ENCODE measurements at regions not wholly inside any gene's neighbourhood (a gene's known extent, or its start where the extent isn't known, plus 50 kb on each side); places are given as distances from the start of the nearest gene placed in this dataset.

DNA sequence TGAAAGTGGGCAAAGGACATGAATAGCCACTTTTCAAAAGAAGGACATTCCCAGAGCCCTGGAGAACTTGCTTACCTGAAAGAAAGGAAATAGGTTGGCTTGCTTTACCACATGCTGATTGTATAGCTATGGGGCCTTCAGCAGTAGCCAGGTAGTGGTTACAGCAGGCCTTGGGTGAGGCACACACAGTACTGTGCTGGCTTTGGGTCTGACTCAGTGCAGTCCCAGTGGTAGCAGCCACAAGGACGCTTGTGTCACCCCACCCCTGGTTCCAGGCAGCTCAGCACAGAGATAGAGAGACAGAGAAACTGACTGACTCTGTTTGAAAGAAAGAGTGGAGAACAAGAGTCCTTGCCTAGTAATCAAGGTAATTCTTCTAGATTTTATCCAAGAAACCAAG is 201.0 kb upstream of the EYS start:
- TF ChIP-seq, protein P1, sequence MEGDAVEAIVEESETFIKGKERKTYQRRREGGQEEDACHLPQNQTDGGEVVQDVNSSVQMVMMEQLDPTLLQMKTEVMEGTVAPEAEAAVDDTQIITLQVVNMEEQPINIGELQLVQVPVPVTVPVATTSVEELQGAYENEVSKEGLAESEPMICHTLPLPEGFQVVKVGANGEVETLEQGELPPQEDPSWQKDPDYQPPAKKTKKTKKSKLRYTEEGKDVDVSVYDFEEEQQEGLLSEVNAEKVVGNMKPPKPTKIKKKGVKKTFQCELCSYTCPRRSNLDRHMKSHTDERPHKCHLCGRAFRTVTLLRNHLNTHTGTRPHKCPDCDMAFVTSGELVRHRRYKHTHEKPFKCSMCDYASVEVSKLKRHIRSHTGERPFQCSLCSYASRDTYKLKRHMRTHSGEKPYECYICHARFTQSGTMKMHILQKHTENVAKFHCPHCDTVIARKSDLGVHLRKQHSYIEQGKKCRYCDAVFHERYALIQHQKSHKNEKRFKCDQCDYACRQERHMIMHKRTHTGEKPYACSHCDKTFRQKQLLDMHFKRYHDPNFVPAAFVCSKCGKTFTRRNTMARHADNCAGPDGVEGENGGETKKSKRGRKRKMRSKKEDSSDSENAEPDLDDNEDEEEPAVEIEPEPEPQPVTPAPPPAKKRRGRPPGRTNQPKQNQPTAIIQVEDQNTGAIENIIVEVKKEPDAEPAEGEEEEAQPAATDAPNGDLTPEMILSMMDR (conservative IDR thresholded peaks at IDR 0.05; ENCODE audit: control insufficient read depth, insufficient read depth, low read depth, low read length): no peak
- H3K4me3 ChIP-seq (ENCODE audit: control insufficient read depth, low read depth, low read length): no peak overlapping the region
- DNase-seq (ENCODE audit: low read depth): no peak

DNA sequence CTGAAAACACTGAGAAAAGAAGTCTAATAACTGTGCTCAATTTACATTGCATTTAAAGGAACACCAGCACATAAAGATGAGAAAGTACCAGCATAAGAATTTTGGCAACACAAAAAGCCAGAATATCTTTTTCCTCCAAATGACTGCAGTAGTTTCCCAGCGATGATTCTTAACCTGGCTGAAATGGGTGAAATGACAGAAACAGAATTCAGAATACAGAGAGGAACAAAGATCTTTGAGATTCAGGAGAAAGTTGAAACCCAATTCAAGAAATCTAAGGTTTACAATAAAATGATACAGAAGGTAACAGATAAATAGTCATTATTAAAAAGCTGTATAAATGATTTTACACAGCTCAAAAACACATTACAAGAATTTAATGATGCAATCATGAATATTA is 197.0 kb upstream of the EYS start:
- no peak overlapping the region for H3K4me3 ChIP-seq (ENCODE audit: control insufficient read depth, low read depth, low read length)
- DNase-seq (ENCODE audit: low read depth): no peak
- TF ChIP-seq, protein P1 (conservative IDR thresholded peaks at IDR 0.05; ENCODE audit: control insufficient read depth, insufficient read depth, low read depth, low read length): no peak

DNA sequence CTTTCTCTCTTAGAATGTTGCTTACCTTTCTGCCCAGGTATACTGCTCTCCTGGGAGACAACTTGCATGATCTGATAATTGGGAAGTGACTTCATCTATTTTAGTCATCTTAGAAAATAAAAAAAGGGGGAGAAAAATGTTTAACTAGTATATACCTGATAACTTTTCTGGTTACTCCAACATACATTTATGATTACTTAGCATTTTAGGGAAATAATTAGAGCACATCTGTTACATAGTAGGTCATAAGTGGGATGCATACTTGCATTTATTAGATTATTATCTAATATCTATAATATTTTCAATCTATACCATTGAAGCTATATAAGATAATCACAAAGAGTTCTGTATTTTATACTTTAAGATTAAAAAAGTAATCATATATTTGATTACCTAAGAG is 193.9 kb upstream of the EYS start:
- TF ChIP-seq, protein P1 (conservative IDR thresholded peaks at IDR 0.05; ENCODE audit: control insufficient read depth, insufficient read depth, low read depth, low read length): no peak
- no peak overlapping the region for H3K4me3 ChIP-seq (ENCODE audit: control insufficient read depth, low read depth, low read length)
- DNase-seq (ENCODE audit: low read depth): no peak

DNA sequence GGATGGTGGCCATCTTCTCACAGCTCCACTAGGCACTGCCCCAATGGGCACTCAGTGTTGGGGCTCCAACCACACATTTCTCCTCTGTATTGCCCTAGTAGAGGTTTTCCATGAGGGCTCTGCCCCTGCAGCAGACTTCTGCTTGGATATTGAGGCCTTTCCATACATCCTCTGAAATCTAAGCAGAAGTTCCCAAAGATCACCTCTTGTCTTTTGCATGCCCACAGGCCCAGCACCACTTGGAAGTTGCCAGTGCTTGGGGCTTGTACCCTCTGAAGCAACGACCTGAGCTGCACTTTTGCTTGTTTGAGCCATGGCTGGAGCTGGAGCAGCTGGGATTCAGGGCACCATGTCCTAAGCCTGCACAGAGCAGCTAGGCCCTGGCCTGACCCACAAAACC is 189.1 kb upstream of the EYS start:
- no peak overlapping the region for H3K4me3 ChIP-seq (ENCODE audit: control insufficient read depth, low read depth, low read length)
- DNase-seq (ENCODE audit: low read depth): no peak
- TF ChIP-seq, protein P1 (conservative IDR thresholded peaks at IDR 0.05; ENCODE audit: control insufficient read depth, insufficient read depth, low read depth, low read length): no peak

DNA sequence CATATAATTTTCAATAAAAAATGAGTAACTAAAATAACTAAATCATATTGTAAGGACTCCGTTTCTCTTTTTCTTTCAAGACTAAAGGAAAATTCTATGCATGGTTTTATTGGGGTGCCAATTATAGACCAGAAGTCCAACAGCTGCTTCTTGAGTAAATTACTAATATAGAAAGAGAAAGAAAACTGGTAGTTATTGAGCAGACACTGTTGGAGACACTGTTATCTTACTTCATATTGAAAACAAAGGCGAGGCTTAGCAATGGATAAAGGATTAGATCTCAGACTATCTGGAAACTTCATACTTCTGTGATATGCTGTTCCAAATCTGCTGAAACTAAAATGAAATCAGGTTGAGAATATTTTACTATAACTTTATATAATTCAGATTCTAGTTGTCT is 169.6 kb upstream of the EYS start:
- no peak overlapping the region for H3K4me3 ChIP-seq (ENCODE audit: control insufficient read depth, low read depth, low read length)
- TF ChIP-seq, protein P1 (conservative IDR thresholded peaks at IDR 0.05; ENCODE audit: control insufficient read depth, insufficient read depth, low read depth, low read length): no peak
- DNase-seq (ENCODE audit: low read depth): no peak

DNA sequence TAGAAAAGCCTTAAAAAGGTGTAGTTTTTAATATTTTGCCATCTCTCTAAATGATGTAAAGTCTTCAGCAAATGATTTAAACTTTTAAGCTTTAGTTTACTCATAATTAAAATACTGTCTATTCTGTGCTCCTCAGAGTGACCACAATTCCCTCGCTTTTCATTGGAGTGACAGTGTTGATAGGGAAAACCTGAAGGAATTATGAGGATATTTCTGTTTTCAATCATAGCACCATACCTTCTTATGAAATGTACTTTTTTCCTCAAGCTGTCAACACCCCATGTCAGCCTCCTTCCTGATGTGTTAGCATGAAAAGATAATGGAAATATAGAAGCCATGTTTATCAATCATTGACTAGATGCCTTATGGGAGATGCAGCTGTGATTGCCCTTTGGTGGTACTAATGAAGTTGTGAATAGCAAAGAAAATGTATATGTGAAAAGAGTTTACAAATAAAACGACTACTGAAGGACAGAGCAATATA is 145.4 kb upstream of the EYS start:
- TF ChIP-seq, protein P1 (conservative IDR thresholded peaks at IDR 0.05; ENCODE audit: control insufficient read depth, insufficient read depth, low read depth, low read length): no peak
- DNase-seq (ENCODE audit: low read depth): no peak
- no peak overlapping the region for H3K4me3 ChIP-seq (ENCODE audit: control insufficient read depth, low read depth, low read length)

DNA sequence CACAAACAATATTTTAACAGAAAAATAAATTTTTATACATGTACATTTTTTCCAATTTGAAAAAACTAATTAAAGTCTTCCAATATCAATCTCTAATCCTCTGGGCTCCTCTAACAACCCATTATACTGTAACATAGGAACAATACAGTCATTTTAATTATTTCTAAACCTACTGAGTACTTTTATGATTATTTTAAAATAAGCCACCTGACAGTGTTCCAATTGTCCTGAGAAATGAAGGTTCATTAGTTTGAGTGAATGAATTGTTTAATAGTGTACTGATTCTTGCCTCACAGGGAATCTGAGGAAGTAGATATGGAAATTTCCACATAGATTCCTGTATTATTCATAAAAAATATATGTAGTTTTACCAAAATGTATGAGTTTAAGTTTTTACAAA is 123.1 kb upstream of the EYS start:
- TF ChIP-seq, protein P1 (conservative IDR thresholded peaks at IDR 0.05; ENCODE audit: control insufficient read depth, insufficient read depth, low read depth, low read length): no peak
- no peak overlapping the region for H3K4me3 ChIP-seq (ENCODE audit: control insufficient read depth, low read depth, low read length)
- DNase-seq (ENCODE audit: low read depth): no peak
